ENCODE measurements at regions not wholly inside any gene's neighbourhood (a gene's known extent, or its start where the extent isn't known, plus 50 kb on each side); places are given as distances from the start of the nearest gene placed in this dataset.

GRCh38 chr4:136858903-136859302 is 673.4 kb downstream of the PCDH18 start:
- DNase-seq, result no peak

GRCh38 chr4:136855886-136856285 is 676.4 kb downstream of the PCDH18 start:
- no peak for DNase-seq

GRCh38 chr4:136850446-136850845 is 681.8 kb downstream of the PCDH18 start:
- DNase-seq, result no peak

- DNase-seq, result no peak
These were observed 684.2 kb downstream of the PCDH18 start for GRCh38 chr4:136847881-136848621.

GRCh38 chr4:136841526-136841925 is 690.8 kb downstream of the PCDH18 start:
- DNase-seq, result no peak

GRCh38 chr4:136838607-136839006 is 693.7 kb downstream of the PCDH18 start:
- no peak for DNase-seq

- no peak for DNase-seq
These were observed 700.7 kb downstream of the PCDH18 start for GRCh38 chr4:136831553-136831952.

GRCh38 chr4:136829280-136829679 is 703.0 kb downstream of the PCDH18 start:
- DNase-seq, result no peak

GRCh38 chr4:136823020-136823419 is 709.3 kb downstream of the PCDH18 start:
- no peak for DNase-seq

GRCh38 chr4:136818811-136819330 is 713.4 kb downstream of the PCDH18 start:
- DNase-seq, result no peak

GRCh38 chr4:136812100-136812880 is 720.0 kb downstream of the PCDH18 start:
- DNase-seq, result no peak

- DNase-seq, result no peak
These were observed 720.7 kb downstream of the PCDH18 start for GRCh38 chr4:136811496-136812077.

- DNase-seq, result no peak
These were observed 721.7 kb downstream of the PCDH18 start for GRCh38 chr4:136810626-136811025.

- no peak for DNase-seq
These were observed 725.5 kb downstream of the PCDH18 start for GRCh38 chr4:136806844-136807243.

- no peak for DNase-seq
These were observed 726.7 kb downstream of the PCDH18 start for GRCh38 chr4:136805617-136806016.

GRCh38 chr4:136803433-136803832 is 728.9 kb downstream of the PCDH18 start:
- no peak for DNase-seq

GRCh38 chr4:136800248-136800647 is 732.0 kb downstream of the PCDH18 start:
- no peak for DNase-seq

- DNase-seq, result no peak
These were observed 735.3 kb downstream of the PCDH18 start for GRCh38 chr4:136796953-136797352.

GRCh38 chr4:136793848-136794247 is 738.4 kb downstream of the PCDH18 start:
- no peak for DNase-seq

- DNase-seq, result no peak
These were observed 748.0 kb downstream of the PCDH18 start for GRCh38 chr4:136784326-136784725.

GRCh38 chr4:136769717-136770116 is 762.6 kb downstream of the PCDH18 start:
- DNase-seq, result no peak

- no peak for DNase-seq
These were observed 763.4 kb downstream of the PCDH18 start for GRCh38 chr4:136768925-136769275.
